B cell (primary cell): ENCODE measurements at regions not wholly inside any gene's neighbourhood (a gene's known extent, or its start where the extent isn't known, plus 50 kb on each side); places are given as distances from the start of the nearest gene placed in this dataset.

Source experiments
- CTCF ChIP-seq: fragments of 200-600 bp; IDR thresholded peaks from one replicate; pipeline ENCODE4 v1.8.0; 2022; ENCODE audit warnings: antibody characterized with exemption, mild to moderate bottlenecking
- EZH2 ChIP-seq: IDR thresholded peaks from 2 replicates; pipeline ENCODE4 v1.6.1; 2012; ENCODE audit warnings: borderline replicate concordance, low read depth, mild to moderate bottlenecking, moderate library complexity, low read length; ENCODE audit not compliant: insufficient read depth, poor library complexity, severe bottlenecking

- TF ChIP-seq CTCF (no peak), EZH2 (no peak)
These were observed 290.1 kb downstream of the SRBD1 start for GRCh38 chr2:45320956-45321355.
